Activated CD4-positive, alpha-beta T cell treated with anti-CD3 and anti-CD28 coated beads for 36 hours (primary cell): ENCODE measurements at regions not wholly inside any gene's neighbourhood (a gene's known extent, or its start where the extent isn't known, plus 50 kb on each side); places are given as distances from the start of the nearest gene placed in this dataset.

Experiments used
- ATAC-seq: fragments of 200-7000 bp; cut with Tn5 transposase; one replicate; pipeline ENCODE4 v1.10.0; 2021; ENCODE audit warnings: mild to moderate bottlenecking, moderate library complexity
- CTCF ChIA-PET: fragments of 350-600 bp; sonication (Branson Sonifier 250); formaldehyde crosslinking; loops from one replicate; lab custom pipeline; 2021; ENCODE audit warnings: antibody characterized with exemption; lab: Charles Lee
- POLR2A ChIA-PET: fragments of 350-600 bp; sonication (Branson Sonifier 250); formaldehyde crosslinking; loops from one replicate; lab custom pipeline; 2021; ENCODE audit warnings: antibody characterized with exemption, inconsistent platforms; lab: Charles Lee
- DNase-seq: peaks from one replicate; pipeline ENCODE4 v3.0.0-alpha.2; 2020
- H3K27ac Mint-ChIP-seq: one replicate; pipeline ENCODE4 v1.8.0; 2021; ENCODE audit warnings: mixed read lengths
- H3K27me3 Mint-ChIP-seq: one replicate; pipeline ENCODE4 v1.8.0; 2021; ENCODE audit warnings: mixed read lengths
- H3K36me3 Mint-ChIP-seq: one replicate; pipeline ENCODE4 v1.8.0; 2021; ENCODE audit warnings: low read depth, mixed read lengths
- H3K4me1 Mint-ChIP-seq: one replicate; pipeline ENCODE4 v1.8.0; 2021; ENCODE audit warnings: mixed read lengths
- H3K4me3 Mint-ChIP-seq: one replicate; pipeline ENCODE4 v1.8.0; 2021; ENCODE audit warnings: mild to moderate bottlenecking, moderate library complexity, mixed read lengths
- H3K9me3 Mint-ChIP-seq: one replicate; pipeline ENCODE4 v1.8.0; 2021; ENCODE audit warnings: low read depth, mixed read lengths
- intact Hi-C, 2 experiments: fragments of 100-400 bp; cut with DNase I in 1 of 2; cut with micrococcal nuclease in 1 of 2; formaldehyde crosslinking; loops; one replicate each; pipeline versions ENCODE4 v1.14.2 to v1.15.1; 2022 to 2024; cut with DNase I, micrococcal nuclease

DNA sequence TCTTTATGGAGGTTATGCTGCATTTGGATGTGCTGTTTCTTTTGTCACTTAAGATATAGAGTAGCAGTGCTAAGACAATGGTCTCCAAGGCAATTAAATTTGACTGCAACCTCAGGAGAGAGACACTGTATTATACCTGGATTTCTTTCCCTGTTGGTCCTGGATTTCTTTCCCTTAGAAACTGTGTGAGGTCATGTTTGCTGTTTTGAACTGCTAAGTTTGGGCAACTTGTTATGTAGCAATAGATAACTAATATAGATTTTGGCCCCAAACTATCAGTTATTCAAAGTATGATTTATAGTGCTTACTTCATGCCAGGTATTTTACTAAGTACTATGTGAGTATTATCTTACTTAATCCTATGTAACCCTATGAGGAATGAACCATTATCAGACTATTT lies 458.4 kb downstream of the HS3ST3B1 start:
- H3K27ac Mint-ChIP-seq, result no peak overlapping the region
- no peak for ATAC-seq

DNA sequence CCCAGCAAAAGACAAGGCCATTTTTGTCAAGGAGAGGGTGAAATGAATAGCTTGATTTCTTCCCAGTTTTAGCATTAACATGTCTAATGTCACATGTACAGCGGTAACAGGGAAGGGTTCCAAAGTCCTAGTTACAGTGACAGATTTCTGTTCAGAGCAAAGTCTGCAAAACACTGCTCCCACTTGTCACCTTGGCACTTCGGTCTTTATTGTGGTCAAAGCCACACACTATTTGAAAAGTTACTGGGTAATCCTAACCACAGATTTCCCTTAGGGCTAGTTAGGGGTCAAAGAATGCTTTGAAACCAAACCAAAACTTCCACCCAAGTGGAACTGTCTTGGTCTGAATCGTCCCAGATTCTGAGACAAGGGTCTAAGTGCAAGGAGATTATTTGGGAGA lies 455.6 kb downstream of the HS3ST3B1 start:
- POLR2A ChIA-PET, result no interaction called here
- Mint-ChIP-seq H3K27me3 (no peaks in the 10 kb centered on the region), H3K36me3 (no peaks in the 10 kb centered on the region), H3K9me3 (no peaks in the 10 kb centered on the region), H3K4me1 (no peaks in the 10 kb centered on the region), H3K4me3 (no peak overlapping the region), H3K27ac (no peak overlapping the region)
- no peak for ATAC-seq
- intact Hi-C loops, result no loop called here
- CTCF ChIA-PET, result no interaction called here
- no peak for DNase-seq

More for the DNA sequence above, 458.4 kb downstream of the HS3ST3B1 start:
- no peak overlapping the region for H3K4me3 Mint-ChIP-seq
- H3K27me3 Mint-ChIP-seq, result no peaks in the 10 kb centered on the region
- POLR2A ChIA-PET, result no interaction called here
- CTCF ChIA-PET, result no interaction called here
- H3K4me1 Mint-ChIP-seq, result no peaks in the 10 kb centered on the region
- no peaks in the 10 kb centered on the region for H3K36me3 Mint-ChIP-seq
- DNase-seq, result no peak
- no peaks in the 10 kb centered on the region for H3K9me3 Mint-ChIP-seq
- intact Hi-C loops, result no loop called here

DNA sequence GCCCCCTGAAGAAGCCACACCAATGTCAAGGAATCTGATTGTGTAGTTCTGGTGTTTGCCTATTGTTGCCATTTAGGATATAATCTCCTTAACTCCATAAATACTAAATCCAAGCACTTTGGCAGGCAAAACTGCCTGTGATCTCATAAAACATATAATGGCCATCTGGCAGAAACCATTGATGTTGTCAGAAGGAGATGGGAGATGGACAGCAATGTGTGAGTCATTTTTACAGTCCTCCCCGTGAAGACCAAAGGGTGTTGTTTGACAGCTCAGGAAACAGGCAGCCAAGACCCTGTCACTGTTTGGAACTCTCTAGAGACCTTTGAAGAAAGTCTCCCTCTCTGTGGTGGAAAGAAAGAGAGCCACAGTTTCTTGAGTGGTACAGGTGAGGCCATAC lies 454.1 kb downstream of the HS3ST3B1 start:
- no peak for DNase-seq
- Mint-ChIP-seq H3K27me3 (no peaks in the 10 kb centered on the region), H3K36me3 (no peaks in the 10 kb centered on the region), H3K4me1 (no peaks in the 10 kb centered on the region), H3K9me3 (no peaks in the 10 kb centered on the region), H3K27ac (no peak overlapping the region), H3K4me3 (no peak overlapping the region)
- ChIA-PET POLR2A (no interaction called here), CTCF (no interaction called here)
- intact Hi-C loops, result no loop called here
- no peak for ATAC-seq

DNA sequence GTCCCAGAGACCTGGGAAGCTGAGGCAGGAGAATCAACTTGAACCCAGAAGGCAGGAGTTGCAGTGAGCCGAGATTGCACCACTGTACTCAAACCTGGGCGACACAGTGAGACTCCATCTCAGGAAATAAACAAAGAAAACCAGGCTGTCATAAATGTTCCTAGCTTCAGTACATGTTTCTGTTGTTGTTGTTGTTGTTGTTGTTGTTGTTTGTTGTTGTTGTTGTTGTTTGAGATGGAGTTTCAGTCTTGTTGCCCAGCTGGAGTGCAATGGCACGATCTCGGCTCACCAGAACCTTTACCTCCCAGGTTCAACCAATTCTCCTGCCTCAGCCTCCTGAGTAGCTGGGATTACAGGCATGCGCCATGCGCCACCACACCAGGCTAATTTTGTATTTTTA lies 452.5 kb downstream of the HS3ST3B1 start:
- ChIA-PET POLR2A (interaction anchor here (0.6 kb wide), 1 partner anchor 19 kb away, joined by 4 read pairs; no protein-coding TSS in a partner anchor), CTCF (no interaction called here)
- Mint-ChIP-seq H3K9me3 (no peaks in the 10 kb centered on the region), H3K27me3 (no peaks in the 10 kb centered on the region), H3K4me1 (no peaks in the 10 kb centered on the region), H3K36me3 (no peaks in the 10 kb centered on the region), H3K4me3 (no peak overlapping the region), H3K27ac (no peak overlapping the region)
- DNase-seq, result no peak
- ATAC-seq, result no peak
- intact Hi-C loops, result no loop called here

DNA sequence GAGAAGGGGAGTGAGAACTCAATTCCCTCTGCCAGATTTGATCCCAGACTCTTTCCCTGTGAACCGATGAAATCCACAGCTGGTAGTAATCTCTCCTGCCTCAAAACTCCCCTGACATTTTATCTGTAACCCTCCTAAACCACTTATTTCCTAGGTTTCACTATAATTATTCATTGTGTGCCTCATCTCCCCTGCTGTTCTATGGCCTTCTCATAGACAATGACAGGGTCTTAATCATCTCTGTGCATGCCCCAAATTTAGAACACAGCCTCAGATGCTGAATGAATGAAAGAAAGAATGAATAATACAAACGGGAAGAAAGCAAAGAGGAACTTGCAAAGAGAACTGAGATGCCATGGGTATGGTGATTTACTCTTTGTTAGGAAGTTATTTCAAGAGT lies 451.1 kb downstream of the HS3ST3B1 start:
- no peak overlapping the region for H3K27ac Mint-ChIP-seq
- intact Hi-C loops, result no loop called here
- no peaks in the 10 kb centered on the region for H3K4me1 Mint-ChIP-seq
- no peaks in the 10 kb centered on the region for H3K9me3 Mint-ChIP-seq
- DNase-seq (no peak), ATAC-seq (no peak)
- H3K36me3 Mint-ChIP-seq, result no peaks in the 10 kb centered on the region
- POLR2A ChIA-PET, result no interaction called here
- no peak overlapping the region for H3K4me3 Mint-ChIP-seq
- H3K27me3 Mint-ChIP-seq, result no peaks in the 10 kb centered on the region
- CTCF ChIA-PET, result no interaction called here

DNA sequence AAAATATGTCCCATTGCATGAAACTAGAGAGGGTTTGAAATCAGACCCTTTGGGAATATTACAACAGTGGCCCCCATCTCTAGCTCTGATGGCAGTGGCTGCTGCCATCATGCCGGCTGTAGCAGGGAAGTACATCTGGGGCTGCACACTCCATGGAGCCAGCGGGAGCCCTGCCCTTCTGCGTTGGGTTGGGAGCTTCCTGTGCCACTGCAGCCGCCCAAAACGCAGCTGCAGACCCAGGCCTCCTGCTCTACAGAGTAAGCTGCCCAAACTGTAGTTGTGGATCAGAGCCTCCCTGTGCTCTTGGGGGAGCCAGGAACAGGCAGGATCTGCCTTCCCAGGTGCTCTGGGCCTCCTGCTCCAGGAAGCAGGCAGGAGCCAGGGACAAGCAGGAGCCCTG lies 450.0 kb downstream of the HS3ST3B1 start:
- no peak overlapping the region for H3K4me3 Mint-ChIP-seq
- no peaks in the 10 kb centered on the region for H3K9me3 Mint-ChIP-seq
- H3K27me3 Mint-ChIP-seq, result no peaks in the 10 kb centered on the region
- CTCF ChIA-PET, result no interaction called here
- no peaks in the 10 kb centered on the region for H3K4me1 Mint-ChIP-seq
- intact Hi-C loops, result no loop called here
- H3K36me3 Mint-ChIP-seq, result no peaks in the 10 kb centered on the region
- DNase-seq, result no peak
- no peak for ATAC-seq
- no peak overlapping the region for H3K27ac Mint-ChIP-seq
- POLR2A ChIA-PET, result no interaction called here

DNA sequence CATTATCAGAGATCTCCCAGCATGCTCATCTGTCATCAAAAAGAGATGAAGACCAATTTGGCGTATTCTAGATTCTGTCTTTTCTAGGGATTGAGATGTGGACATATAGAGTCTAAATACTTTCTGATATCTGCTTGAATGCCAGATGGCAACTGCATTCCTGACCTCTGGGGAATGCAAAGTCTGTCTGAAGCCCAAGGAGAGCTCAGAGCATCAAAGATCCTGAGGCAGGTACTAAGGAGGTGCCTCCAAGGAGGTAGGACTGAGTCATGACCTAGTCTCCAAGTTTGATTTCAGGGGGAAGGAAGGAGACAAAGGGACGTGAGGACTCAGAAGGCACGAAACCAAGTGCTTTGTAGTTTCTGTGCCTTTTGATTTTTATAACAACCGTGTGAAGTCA lies 448.4 kb downstream of the HS3ST3B1 start:
- no peak for DNase-seq
- ChIA-PET POLR2A (no interaction called here), CTCF (no interaction called here)
- no peak for ATAC-seq
- H3K27ac Mint-ChIP-seq, result no peak overlapping the region
- H3K9me3 Mint-ChIP-seq, result no peaks in the 10 kb centered on the region
- H3K4me1 Mint-ChIP-seq, result no peaks in the 10 kb centered on the region
- H3K27me3 Mint-ChIP-seq, result no peaks in the 10 kb centered on the region
- H3K36me3 Mint-ChIP-seq, result no peaks in the 10 kb centered on the region
- intact Hi-C loops, result no loop called here
- H3K4me3 Mint-ChIP-seq, result no peak overlapping the region

DNA sequence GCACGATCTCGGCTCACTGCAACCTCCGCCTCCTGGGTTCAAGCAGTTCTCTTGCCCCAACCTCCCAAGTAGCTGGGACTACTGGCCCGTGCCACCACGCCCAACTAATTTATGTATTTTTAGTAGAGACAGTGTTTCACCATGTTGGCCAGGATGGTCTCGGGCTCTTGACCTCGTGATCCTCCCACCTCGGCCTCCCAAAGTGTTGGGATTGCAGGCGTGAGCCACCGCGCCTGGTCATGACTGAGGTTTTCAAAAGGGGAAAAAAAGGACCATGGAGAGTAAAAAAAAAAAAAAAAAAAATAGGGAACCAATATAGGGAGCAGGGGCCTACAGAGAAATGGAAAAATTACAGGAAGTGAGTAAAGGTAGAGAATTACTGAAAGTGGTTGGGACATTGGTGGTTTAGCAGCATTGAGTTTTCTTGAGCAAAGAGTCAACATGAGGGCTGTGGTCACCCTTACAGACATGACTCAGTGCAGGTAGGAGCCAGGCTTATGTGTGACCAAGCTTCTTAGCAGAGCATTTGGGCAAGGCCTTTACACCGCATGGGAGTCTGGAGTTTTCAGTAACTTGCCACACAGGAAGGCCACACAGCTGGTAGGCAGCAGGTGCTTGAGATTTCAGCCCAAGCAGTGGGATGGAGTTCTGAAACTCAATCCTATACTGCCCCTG lies 447.3 kb downstream of the HS3ST3B1 start:
- H3K4me1 Mint-ChIP-seq, result no peaks in the 10 kb centered on the region
- no peaks in the 10 kb centered on the region for H3K27me3 Mint-ChIP-seq
- ChIA-PET CTCF (interaction anchor here (0.5 kb wide), 1 partner anchor 65 kb away, joined by 3 read pairs; no protein-coding TSS in a partner anchor), POLR2A (no interaction called here)
- peak; percentile 36 for DNase-seq
- ATAC-seq, result peak; percentile 82
- no peaks in the 10 kb centered on the region for H3K9me3 Mint-ChIP-seq
- no peak overlapping the region for H3K27ac Mint-ChIP-seq
- no peaks in the 10 kb centered on the region for H3K36me3 Mint-ChIP-seq
- H3K4me3 Mint-ChIP-seq, result no peak overlapping the region
- intact Hi-C loops, result no loop called here

DNA sequence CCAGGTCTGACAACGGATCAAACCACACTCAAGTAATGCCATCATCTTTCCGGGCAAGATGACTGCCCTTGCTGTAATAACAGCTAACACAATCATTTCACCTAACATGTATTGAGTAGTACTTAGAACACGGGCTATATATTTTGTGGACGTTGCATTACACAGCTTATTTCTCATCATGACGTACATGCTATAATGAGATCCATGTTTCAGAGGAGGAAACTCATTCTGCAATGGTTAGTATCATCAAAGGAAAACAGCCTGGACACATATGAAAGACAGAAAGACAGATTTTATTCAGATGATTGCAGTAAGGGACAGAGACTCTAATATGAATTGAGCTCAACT lies 446.7 kb downstream of the HS3ST3B1 start:
- intact Hi-C loops, result no loop called here
- POLR2A ChIA-PET, result no interaction called here
- H3K36me3 Mint-ChIP-seq, result no peaks in the 10 kb centered on the region
- DNase-seq (no peak), ATAC-seq (no peak)
- H3K4me3 Mint-ChIP-seq, result no peak overlapping the region
- H3K4me1 Mint-ChIP-seq, result no peaks in the 10 kb centered on the region
- H3K27ac Mint-ChIP-seq, result no peak overlapping the region
- H3K9me3 Mint-ChIP-seq, result no peaks in the 10 kb centered on the region
- no peaks in the 10 kb centered on the region for H3K27me3 Mint-ChIP-seq
- CTCF ChIA-PET, result interaction anchor here (0.5 kb wide), 1 partner anchor 283 kb away, joined by 3 read pairs; no protein-coding TSS in a partner anchor

DNA sequence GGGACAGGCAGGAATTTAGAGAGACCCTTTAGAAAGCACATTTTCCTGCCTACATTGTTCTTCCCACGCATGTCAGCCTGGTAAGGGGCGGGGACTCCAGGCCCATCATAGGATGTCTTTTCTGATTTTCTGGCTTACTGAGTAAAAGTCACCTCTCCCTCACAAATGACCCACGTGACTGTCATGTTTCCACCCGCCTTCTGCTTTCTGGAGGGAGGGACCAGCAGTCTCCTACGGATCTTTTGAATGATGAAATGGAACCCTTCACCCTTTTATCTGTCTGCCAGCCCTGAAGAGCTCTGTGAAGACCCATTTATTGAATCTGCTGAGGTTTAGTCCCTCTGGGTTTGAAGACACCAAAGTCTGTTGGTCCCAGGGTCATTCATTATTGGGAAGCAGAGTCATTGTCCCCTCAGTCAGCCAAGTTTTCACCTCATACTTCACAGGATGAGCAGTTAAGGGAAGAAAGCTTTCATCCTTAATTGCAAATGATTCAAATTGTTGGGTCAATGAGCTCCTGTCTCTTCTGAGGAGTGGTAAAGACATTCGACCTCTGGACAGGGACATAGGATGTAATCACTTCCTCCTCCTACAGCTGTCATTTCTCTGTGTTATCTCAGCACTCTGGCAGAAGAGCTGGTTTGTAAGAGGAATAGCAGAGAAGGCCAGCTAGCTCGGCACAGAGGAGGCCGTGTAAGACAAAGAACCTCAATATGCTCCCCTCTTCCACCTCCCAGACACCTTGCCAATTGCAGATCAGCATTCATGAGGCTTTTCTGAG lies 446.1 kb downstream of the HS3ST3B1 start:
- Mint-ChIP-seq H3K4me1 (no peaks in the 10 kb centered on the region), H3K4me3 (no peak overlapping the region), H3K27me3 (no peaks in the 10 kb centered on the region), H3K9me3 (no peaks in the 10 kb centered on the region), H3K36me3 (no peaks in the 10 kb centered on the region), H3K27ac (no peak overlapping the region)
- intact Hi-C loops, result no loop called here
- CTCF ChIA-PET, result interaction anchor here (0.5 kb wide), 1 partner anchor 283 kb away, joined by 3 read pairs; no protein-coding TSS in a partner anchor
- no peak for DNase-seq
- POLR2A ChIA-PET, result no interaction called here
- ATAC-seq, result no peak

DNA sequence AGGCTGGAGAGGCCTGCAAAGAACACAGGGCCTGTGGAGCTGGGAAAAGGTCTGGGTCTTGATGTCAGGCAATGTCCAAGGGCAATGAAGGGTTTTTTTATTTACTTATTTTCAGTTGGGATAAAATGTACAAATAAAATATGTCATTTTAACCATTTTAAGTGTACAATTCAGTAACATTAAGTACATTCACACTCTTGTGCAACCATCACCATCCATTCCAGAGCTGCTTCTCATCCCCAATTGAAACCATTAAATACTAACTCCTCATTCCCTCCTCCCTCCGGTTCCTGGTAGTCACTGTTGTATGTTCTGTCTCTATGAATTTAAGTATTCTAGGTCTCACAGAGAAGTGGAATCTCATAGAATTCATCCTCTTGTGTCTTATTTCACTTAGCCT lies 444.7 kb downstream of the HS3ST3B1 start:
- no peak for ATAC-seq
- Mint-ChIP-seq H3K27ac (no peak overlapping the region), H3K27me3 (no peaks in the 10 kb centered on the region), H3K4me1 (no peaks in the 10 kb centered on the region), H3K9me3 (no peaks in the 10 kb centered on the region), H3K36me3 (no peaks in the 10 kb centered on the region), H3K4me3 (no peak overlapping the region)
- ChIA-PET POLR2A (no interaction called here), CTCF (no interaction called here)
- intact Hi-C loops, result no loop called here
- DNase-seq, result no peak

DNA sequence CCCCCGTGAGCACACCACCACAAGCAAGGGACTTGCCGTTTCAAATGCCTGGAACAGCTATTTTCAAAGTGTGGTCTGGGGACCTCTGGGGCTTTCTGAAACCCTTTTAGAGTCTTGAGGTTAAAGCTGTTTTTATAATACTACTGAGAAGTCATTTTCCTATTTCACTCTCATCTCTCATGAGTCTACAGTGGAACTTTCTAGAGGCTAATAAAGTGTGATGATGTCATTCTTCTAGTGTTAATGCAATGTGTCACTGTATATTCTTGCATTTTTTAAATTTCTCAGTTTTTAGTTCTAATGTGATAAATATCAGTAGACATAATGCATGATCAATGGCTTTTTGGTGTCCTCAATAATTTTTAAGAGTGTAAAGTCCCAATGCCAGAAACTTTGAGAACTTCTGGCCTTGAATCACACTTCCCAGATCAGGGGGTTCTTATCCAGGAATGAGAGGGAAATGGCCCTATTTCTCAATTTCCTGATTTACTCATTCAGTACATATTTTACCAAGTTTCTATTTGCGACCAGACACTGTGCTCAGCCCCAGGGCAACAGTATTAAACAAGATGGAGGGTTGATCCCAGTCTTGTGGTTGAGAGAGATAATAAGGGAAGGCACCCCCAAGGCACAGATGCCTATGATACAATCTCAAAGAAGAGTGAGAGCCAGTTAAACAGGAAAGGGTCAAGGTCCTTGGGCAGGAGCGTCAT lies 444.0 kb downstream of the HS3ST3B1 start:
- H3K4me1 Mint-ChIP-seq, result no peaks in the 10 kb centered on the region
- no peak overlapping the region for H3K27ac Mint-ChIP-seq
- intact Hi-C loops, result no loop called here
- DNase-seq (no peak), ATAC-seq (no peak)
- ChIA-PET CTCF (no interaction called here), POLR2A (no interaction called here)
- no peaks in the 10 kb centered on the region for H3K27me3 Mint-ChIP-seq
- no peaks in the 10 kb centered on the region for H3K36me3 Mint-ChIP-seq
- no peak overlapping the region for H3K4me3 Mint-ChIP-seq
- no peaks in the 10 kb centered on the region for H3K9me3 Mint-ChIP-seq
